A673 (cell line): ENCODE measurements at regions not wholly inside any gene's neighbourhood (a gene's known extent, or its start where the extent isn't known, plus 50 kb on each side); places are given as distances from the start of the nearest gene placed in this dataset.

ENCODE experiments used
- BruUV-seq: library from RNA; stranded (reverse); fragments of 400-500 nt; replicated peaks from 2 replicates; lab custom pipeline; 2021; lab: Mats Ljungman, UMichigan
- CTCF ChIA-PET: fragments of 300-600 bp; sonication (Branson Sonifier 250); formaldehyde crosslinking; loops from one replicate; lab custom pipeline; 2022; ENCODE audit warnings: antibody characterized with exemption; lab: Charles Lee
- POLR2A ChIA-PET: fragments of 300-600 bp; sonication (Branson Sonifier 250); formaldehyde crosslinking; loops from one replicate; lab custom pipeline; 2022; ENCODE audit warnings: antibody characterized with exemption; ENCODE audit not compliant: low non-redundant PET; lab: Charles Lee
- DNase-seq: peaks from one replicate; pipeline ENCODE4 v3.0.0-alpha.2; 2015; ENCODE audit warnings: low spot score
- H3K27ac ChIP-seq: fragments of 200-600 bp; sonication (generic); 2 replicates; pipeline ENCODE4 v1.5.1; 2016; ENCODE audit warnings: mixed run types, low read depth, mild to moderate bottlenecking, mixed read lengths, antibody characterized with exemption, low read length; ENCODE audit not compliant: poor library complexity, severe bottlenecking
- H3K27me3 ChIP-seq: fragments of 200-600 bp; sonication (generic); replicated peaks from 2 replicates; pipeline ENCODE4 v1.6.1; 2017; ENCODE audit warnings: mixed run types, low read depth, mild to moderate bottlenecking, mixed read lengths, antibody characterized with exemption, low read length; ENCODE audit not compliant: insufficient read depth, poor library complexity
- H3K36me3 ChIP-seq: fragments of 200-600 bp; sonication (generic); 2 replicates; pipeline ENCODE4 v1.6.1; 2016; ENCODE audit warnings: mixed run types, mild to moderate bottlenecking, mixed read lengths, antibody characterized with exemption, low read length; ENCODE audit not compliant: insufficient read depth, poor library complexity, severe bottlenecking
- H3K4me1 ChIP-seq: fragments of 200-600 bp; sonication (generic); 2 replicates; pipeline ENCODE4 v1.6.1; 2017; ENCODE audit warnings: mixed run types, mild to moderate bottlenecking, mixed read lengths, antibody characterized with exemption, low read length; ENCODE audit not compliant: insufficient read depth, poor library complexity, severe bottlenecking
- H3K4me3 ChIP-seq: fragments of 200-600 bp; sonication (generic); 2 replicates; pipeline ENCODE4 v1.5.1; 2016; ENCODE audit warnings: low read depth, mixed run types, mild to moderate bottlenecking, mixed read lengths, low read length; ENCODE audit not compliant: poor library complexity, severe bottlenecking
- H3K9me3 ChIP-seq: fragments of 200-600 bp; sonication (generic); 2 replicates; pipeline ENCODE4 v1.6.1; 2016; ENCODE audit warnings: mixed run types, low read depth, mild to moderate bottlenecking, mixed read lengths, antibody characterized with exemption, low read length; ENCODE audit not compliant: poor library complexity, severe bottlenecking
- EZH2 ChIP-seq: fragments of 200-600 bp; sonication (generic); IDR thresholded peaks from 2 replicates; pipeline ENCODE4 v1.6.1; 2017; ENCODE audit warnings: borderline replicate concordance, low read depth, mild to moderate bottlenecking, mixed read lengths, antibody characterized with exemption, low read length; ENCODE audit not compliant: poor library complexity, severe bottlenecking
- intact Hi-C: fragments of 100-400 bp; cut with micrococcal nuclease; formaldehyde crosslinking; loops from one replicate; pipeline ENCODE4 v1.10.0; 2022; ENCODE audit not compliant: unreplicated experiment
- TF ChIP-seq, protein P1 (sequence below): fragments of 300-800, 200-600 bp; sonication (generic); conservative IDR thresholded peaks from 2 replicates; pipeline ENCODE4 v1.5.1; 2017; ENCODE audit warnings: low read depth, mild to moderate bottlenecking, antibody characterized with exemption, low read length, moderate library complexity, mixed read lengths

- ChIA-PET CTCF (no interaction called here), POLR2A (no interaction called here)
These were observed 464.5 kb upstream of the PRICKLE1 start for GRCh38 chr12:43054085-43054484.

DNA sequence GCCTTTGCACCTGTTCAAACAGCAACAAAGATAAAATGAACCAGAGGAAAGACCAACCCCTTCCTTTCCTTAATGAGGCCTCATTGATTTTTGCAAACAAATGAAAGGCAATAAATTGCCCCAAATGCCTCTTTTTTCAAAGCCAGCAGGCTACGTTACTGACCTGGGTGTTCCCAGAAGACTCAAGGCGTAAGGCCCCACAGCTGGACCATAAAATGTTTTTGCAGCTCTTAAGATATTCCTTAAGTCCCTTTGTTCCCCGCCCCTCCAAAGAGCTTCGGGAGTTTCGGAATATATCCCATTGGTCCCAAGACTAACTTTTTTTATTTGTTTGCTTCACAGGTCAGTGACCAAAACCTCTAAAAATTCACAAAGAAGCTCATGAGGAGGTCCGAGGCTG is 462.9 kb upstream of the PRICKLE1 start:
- H3K4me3 ChIP-seq = no peak overlapping the region
- ChIA-PET POLR2A (no interaction called here), CTCF (no interaction called here)
- intact Hi-C loops = no loop called here
- H3K4me1 ChIP-seq = no peaks in the 10 kb centered on the region
- no peaks in the 10 kb centered on the region for H3K9me3 ChIP-seq
- DNase-seq = no peak
- BruUV-seq = no TSS peak
- H3K27ac ChIP-seq = no peak overlapping the region
- no peaks in the 10 kb centered on the region for H3K27me3 ChIP-seq
- H3K36me3 ChIP-seq = no peaks in the 10 kb centered on the region
- TF ChIP-seq, protein P1, sequence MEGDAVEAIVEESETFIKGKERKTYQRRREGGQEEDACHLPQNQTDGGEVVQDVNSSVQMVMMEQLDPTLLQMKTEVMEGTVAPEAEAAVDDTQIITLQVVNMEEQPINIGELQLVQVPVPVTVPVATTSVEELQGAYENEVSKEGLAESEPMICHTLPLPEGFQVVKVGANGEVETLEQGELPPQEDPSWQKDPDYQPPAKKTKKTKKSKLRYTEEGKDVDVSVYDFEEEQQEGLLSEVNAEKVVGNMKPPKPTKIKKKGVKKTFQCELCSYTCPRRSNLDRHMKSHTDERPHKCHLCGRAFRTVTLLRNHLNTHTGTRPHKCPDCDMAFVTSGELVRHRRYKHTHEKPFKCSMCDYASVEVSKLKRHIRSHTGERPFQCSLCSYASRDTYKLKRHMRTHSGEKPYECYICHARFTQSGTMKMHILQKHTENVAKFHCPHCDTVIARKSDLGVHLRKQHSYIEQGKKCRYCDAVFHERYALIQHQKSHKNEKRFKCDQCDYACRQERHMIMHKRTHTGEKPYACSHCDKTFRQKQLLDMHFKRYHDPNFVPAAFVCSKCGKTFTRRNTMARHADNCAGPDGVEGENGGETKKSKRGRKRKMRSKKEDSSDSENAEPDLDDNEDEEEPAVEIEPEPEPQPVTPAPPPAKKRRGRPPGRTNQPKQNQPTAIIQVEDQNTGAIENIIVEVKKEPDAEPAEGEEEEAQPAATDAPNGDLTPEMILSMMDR = no peak
- TF ChIP-seq EZH2 = no peak

More at GRCh38 chr12:43054085-43054484, 464.5 kb upstream of the PRICKLE1 start:
- no peak for TF ChIP-seq EZH2
- TF ChIP-seq, protein P1 = no peak
- Histone ChIP-seq H3K27ac (no peak overlapping the region), H3K9me3 (no peaks in the 10 kb centered on the region), H3K27me3 (no peaks in the 10 kb centered on the region), H3K36me3 (no peaks in the 10 kb centered on the region), H3K4me1 (no peaks in the 10 kb centered on the region), H3K4me3 (no peak overlapping the region)
- DNase-seq = no peak
- BruUV-seq = no TSS peak
- intact Hi-C loops = no loop called here

DNA sequence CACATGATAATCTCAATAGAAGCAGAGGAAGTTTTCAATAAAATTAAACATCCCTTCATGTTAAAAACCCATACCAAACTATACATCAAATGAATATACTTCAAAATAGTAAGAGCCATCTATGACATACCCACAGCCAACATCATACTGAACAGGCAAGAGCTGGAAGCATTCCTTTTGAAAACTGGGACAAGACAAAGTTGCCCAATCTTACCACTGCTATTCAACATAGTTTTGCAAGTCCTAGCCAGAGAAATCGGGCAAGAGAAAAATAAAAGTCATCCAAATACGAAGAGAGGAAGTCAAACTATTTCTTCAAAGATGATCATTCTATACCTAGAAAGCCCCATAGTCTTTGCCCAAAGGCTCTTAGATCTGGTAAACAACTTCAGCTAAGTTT is 454.7 kb upstream of the PRICKLE1 start:
- no peak overlapping the region for H3K27ac ChIP-seq
- no peak for DNase-seq
- H3K27me3 ChIP-seq = no peaks in the 10 kb centered on the region
- ChIA-PET CTCF (no interaction called here), POLR2A (no interaction called here)
- no TSS peak for BruUV-seq
- TF ChIP-seq EZH2 = no peak
- TF ChIP-seq, protein P1 = no peak
- no peaks in the 10 kb centered on the region for H3K9me3 ChIP-seq
- no peak overlapping the region for H3K4me3 ChIP-seq
- no peaks in the 10 kb centered on the region for H3K36me3 ChIP-seq
- H3K4me1 ChIP-seq = no peaks in the 10 kb centered on the region
- intact Hi-C loops = no loop called here
